ENCODE measurements at regions not wholly inside any gene's neighbourhood (a gene's known extent, or its start where the extent isn't known, plus 50 kb on each side); places are given as distances from the start of the nearest gene placed in this dataset.
"Not testable (repeated sequence)": the region's sequence is repeated elsewhere in the genome, so short reads cannot be mapped to it uniquely, and the experiment has no call there.

DNA sequence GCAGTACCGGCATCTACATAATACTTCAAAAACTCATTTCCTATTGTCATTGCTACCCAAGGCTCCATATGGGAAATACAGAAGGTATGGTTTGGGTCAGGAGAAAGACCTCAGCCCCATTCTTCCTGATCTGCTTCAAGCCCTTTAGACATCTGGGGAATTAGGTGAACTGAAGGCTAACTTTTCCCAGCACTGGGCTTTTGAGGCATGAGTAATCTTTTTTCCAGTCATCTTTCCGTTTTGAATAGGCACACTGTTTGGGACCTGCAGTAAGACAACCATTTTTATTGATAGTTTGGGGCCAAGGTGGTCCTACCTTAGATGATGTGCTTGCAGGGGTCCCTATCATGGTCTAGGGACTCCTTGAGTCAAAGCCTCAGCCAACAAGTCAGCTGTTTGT is 198.4 kb downstream of the HAO1 start:
- DNase-seq: no peak

DNA sequence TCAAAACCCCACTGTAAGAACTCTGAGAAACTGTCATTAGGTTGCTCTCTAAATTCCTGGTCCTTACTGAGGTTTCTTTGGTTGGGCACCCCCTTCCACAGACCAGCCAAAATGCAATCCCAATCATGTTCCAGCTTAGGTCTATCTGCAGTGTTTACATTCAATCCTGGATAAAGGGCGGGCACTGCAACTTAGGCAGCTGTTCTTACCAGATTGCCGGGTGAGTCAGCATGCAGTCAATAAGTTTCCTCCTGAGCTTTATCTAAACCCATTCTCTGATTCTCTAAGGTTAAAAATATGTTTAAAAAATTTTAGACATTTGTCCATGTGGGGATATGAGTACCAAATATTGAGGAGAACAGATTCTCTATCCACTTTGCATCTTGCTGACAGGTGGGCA is 197.8 kb downstream of the HAO1 start:
- no peak for DNase-seq

DNA sequence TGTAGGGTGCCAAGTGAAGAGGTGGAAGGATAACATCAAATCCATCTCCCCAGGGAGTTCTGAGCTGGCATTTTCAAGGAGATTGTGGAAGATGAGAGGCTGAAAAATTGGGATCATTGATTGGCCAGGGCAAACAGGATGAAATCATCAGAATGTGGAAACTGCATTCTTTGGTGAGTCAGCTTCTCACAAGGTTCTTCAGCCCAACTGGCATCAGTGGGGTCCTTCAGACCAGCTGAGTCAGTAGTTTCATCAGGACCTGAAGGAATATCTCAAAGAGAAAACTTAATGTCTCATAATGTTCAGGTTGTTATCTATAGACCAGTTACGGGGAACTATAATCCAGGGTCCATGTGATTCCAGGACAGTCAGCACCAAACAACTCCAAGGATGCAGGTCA is 195.8 kb downstream of the HAO1 start:
- no peak for DNase-seq

DNA sequence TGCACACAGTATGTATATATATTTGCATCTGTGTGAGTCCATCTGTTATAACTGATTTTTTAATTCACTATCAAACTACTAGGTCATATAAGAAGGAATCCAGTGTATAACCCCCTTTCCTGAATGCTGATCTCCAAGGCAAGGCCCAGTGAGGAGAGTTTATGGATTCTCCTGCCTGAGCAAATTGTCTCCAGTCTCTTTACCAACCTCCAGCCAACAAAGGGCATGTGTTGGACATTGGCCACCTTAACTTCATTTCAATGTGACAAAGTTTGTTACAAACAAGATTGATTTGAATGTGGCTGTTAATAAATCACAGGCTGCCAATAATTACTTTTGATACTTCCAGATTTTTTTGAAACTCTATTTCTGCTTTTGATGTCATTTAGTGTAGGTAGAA is 191.6 kb downstream of the HAO1 start:
- no peak for DNase-seq

DNA sequence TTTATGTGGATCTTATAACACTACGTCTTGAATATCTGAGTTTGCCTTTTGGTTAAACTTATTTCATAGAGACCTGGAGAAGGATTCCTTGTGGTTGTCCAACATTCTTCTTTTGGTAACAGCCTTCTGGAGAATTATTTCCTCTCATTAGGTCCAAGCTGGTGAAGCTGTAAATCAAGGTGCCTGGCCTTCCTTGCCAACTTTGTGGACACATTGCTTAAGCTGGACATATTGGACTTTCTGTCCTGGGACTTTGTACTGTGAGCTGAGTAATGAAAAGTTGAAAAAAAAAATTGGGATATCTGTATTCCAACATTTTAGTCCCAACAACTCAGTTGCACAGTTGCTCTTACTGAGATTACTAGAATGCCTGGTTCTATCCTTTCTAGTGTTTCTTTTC is 186.2 kb downstream of the HAO1 start:
- no peak for DNase-seq

DNA sequence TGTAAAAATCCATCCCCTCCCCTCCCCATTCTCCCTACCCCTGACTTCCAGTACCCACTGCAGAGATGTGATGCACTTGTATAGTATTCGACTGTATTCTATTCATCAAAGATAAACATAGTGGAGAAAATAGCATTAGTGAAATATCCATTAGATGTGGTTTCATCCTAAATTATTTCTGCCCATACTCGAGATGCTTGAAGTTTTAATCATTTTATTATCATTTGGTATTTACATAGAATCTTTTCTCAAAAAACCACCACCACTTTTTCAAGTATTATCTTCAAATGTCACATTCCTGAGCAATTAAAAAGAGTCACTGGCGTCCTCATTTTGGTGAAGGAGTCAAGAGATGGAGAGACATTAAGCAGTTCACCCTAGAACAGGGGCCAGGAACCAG is 181.9 kb downstream of the HAO1 start:
- DNase-seq: no peak

DNA sequence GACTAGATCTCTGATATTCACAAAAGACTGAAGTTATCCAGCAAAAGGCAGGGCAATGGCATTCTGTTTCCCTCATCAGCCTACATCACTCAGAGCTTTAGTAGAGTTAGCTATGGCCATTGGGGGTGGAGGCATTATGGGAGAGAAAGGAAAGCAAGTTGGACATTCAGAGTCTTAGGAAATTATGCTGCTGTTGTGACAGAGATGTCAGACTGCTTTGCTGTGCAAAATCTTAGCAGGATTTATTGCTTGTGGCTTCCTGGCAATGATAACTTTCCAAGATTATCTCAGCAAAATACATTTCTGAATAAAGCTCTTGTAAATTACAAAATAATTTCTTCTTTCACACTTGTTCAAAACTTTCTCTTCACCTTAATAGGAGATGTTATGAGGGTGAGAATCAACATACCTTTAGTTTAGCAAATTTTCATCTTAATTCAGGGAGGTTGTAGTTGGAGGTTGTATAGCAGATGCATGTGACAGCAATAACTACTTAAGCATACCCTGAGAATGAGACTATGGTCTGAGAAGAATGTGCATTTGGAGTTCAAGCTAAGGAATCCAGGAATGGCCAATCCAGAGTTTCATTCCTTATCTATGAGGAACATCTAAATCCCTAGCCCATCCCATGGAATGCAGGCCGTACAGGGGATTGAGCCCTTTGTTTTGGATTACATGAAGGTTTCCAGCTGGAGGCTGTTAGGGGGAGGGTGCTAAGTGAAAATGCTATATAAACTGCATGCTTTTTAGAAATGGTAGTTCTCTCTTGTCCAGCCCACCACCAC is 179.8 kb downstream of the HAO1 start:
- no peak for DNase-seq

DNA sequence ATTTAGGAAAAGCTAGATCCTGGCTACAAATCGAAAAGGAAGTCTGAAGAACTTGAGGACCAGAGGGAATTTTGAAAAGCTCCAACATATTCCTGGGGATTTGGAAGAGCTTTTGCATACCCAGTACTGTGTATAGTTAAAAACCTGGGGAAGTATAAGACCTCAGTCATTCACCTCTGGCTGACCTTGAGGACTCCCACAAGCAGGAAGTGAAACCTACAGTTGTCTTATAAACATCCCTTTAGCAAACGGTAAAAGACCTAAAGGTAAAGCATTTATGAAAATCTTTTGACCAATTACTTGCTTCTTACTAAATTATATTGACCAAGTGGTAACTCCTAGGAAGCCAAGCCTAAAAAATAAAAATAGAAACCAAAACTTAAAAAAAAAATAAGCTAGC is 175.0 kb downstream of the HAO1 start:
- DNase-seq: no peak

DNA sequence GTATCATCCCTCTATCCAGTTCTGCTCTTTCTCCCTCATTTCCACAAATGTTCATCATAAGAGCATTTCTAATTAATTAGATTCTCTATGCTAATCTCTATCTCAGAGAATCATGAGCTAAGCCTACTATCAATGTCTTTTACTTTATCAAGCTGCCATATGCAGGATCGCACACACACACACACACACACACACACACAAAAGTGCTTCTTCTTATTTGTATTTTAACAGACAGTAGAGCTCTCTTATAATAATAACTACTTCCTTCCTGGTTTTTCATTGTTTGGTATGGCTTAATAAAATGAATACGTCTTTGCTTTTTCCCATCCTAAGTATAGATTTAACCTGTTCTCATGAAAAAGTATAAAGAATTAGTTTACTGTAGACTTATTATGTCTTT is 170.2 kb downstream of the HAO1 start:
- no peak for DNase-seq

DNA sequence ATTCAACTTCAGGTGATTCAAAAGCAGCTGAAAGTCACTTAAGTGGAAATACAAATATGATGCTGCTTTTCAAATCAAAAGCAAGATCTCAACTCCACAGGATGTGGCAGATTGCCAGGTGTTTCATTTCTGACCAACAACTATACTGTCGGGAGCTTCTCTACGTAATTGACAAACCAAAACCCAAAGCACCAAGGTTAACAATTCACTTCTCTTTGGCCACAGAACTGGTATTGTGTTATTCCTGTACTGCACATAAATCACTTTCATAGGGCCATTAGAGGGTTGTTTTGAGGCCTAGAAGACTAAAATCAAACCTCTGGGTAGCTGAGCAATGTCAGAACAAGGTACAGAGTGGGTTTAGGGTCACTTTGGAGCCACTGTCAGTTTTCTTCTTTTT is 169.7 kb downstream of the HAO1 start:
- no peak for DNase-seq

DNA sequence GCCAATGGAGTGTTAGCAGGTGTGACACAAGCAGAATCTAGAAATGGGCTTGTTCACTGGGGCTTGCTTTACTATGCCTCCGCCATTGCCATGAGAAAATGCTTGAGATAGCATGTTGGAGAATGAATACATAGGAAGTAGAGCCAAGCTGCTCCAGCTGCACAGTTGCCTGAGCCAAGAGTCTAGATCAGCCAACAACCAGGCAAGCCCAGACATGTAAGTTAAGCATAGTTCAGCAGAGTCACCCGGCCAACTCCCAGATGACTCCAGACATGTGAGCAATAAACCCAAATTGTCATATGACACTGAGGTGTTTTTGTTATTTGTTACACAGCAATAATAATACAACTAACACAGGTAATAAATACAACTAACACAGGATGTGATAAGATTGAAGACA is 167.9 kb downstream of the HAO1 start:
- DNase-seq: no peak

DNA sequence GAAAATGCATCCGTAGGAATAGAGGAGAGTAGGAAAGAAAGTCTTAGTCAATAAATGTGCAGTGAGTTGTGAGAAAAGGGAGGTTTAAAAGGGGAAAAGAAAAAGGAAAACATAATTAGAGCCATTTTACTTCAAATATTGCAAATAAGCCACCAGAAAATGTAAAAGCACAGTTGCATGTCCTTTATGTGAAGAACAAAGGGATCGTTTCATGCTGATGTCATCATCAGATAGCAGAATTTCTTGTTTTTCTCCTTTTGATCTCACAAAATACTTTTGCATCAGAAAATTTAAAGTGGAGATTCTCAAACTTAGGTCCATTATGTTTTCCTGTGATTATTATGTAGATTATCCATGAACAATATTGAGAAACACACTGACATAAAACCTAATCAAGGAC is 166.7 kb downstream of the HAO1 start:
- DNase-seq: no peak

DNA sequence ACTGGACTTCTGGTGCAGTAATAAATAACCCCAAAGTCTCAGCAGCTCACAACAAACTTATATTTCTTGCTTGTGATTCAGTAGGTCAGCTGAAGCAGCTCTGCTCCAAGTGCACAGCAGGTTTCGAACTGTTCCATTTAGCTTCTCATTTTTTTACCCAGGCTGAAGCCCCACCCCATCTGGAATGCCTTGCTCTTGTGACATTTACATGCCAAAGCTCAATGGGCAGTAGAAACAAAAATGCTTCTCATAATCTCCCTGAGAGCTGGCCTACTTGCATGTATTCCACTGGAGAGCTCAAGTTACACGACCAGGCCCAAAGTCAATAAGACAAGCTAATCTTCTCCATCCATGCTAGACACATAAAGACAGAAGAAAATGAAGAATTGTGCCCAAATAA is 165.2 kb downstream of the HAO1 start:
- no peak for DNase-seq

DNA sequence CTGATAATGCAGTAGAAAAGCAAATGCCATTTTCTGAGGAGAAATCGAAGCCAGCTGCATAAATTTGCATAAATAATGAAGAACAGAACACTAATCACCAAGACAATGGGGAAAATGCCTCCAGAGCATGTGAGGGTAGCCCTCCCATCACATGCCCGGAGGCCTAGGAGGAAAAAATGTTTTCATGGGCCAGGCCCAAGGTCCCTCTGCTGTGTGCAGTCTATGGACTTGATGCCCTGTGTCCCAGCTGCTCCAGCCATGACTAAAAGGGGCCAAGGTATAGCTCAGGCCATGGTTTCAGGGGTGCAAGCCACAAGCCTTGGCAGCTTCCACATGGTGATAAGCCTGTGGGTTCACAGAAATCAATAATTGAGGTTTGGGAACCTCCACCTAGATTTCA is 164.1 kb downstream of the HAO1 start:
- no peak for DNase-seq

DNA sequence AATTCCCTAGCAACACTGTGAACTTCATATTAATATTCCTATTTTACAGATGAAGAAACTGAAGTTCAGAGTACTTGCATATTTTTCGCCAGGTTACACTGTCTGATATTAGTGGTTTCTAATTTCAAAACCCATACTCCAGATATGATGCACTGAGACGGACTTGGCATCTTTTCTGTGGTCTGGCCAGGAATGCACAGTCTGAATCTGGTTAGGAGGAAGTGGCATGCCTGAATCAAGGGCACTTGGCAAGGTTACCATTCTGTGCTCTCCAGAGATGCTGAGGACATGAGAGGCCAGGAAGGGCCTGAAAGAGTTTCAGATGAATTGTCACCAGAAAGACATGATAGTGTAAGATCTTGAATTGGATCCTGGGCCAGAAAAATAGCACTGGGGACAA is 150.1 kb downstream of the HAO1 start:
- no peak for DNase-seq

DNA sequence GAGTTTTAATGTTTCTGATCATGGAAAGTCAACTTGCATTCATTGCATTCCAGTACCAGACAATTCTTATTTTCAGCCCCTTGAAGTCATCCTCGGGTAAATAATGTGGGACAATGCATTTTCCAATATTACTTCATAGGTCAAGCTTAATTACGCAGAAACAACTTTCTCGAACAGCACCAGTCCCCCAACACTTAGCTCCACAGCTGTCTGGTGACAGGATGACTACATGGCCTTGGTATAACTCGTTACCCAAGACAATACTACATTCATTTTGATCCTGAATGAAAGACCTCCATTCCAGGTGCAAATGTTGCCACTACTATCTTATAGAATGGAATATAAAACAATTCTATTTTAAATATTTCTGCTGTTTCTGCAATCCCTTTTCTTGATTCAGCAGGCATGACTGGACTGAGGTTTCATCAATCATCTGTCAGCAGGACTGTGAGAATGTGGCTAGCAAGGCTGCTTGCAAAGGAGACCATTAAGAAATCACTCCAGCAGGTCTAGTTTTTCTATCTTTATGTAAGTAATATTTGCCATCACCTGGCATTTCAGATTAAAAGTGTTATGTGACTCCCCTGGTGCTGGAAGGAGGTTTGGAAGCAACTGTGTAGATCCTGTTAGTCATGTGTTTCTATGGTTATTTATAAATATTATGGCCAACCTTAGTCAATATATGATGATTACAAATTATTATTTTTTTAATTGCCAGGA is 147.9 kb downstream of the HAO1 start:
- DNase-seq: no peak

DNA sequence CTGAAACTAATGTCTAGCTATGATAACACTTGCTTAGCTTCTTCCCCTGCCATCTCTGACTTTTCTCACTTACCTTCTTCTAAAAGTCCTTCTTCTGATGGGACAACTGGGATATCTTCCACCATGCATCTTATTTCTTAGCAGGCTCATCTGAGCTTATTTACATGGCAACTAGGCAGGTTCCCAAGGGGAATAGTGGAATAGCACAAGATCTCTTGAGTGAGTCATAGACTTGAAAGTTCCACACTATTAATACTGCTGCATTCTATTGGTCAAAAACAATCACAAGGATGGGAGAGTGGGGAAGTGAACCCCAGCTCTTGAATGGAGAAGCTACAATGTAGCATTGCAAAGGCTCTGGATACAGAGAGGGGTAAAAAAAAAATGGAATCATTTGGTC is 142.1 kb downstream of the HAO1 start:
- no peak for DNase-seq

DNA sequence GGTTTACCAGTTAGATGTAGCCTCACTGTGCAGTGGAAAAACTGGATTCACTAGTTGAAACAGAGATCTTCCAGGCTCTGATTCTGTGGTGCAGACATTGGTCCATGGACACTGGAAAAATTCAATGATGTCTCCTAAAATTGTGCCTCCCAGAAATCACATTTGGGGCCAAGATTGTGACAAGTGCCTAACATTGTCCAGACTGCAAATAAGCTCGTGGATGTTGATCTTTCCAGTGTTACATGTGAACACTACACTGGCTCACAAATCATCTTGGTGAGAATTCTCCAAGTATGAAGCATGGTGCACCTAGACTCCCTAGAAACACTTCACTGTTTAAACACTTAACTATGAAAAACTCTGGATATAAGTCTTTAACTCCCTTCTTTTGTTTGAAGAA is 140.4 kb downstream of the HAO1 start:
- DNase-seq: no peak

DNA sequence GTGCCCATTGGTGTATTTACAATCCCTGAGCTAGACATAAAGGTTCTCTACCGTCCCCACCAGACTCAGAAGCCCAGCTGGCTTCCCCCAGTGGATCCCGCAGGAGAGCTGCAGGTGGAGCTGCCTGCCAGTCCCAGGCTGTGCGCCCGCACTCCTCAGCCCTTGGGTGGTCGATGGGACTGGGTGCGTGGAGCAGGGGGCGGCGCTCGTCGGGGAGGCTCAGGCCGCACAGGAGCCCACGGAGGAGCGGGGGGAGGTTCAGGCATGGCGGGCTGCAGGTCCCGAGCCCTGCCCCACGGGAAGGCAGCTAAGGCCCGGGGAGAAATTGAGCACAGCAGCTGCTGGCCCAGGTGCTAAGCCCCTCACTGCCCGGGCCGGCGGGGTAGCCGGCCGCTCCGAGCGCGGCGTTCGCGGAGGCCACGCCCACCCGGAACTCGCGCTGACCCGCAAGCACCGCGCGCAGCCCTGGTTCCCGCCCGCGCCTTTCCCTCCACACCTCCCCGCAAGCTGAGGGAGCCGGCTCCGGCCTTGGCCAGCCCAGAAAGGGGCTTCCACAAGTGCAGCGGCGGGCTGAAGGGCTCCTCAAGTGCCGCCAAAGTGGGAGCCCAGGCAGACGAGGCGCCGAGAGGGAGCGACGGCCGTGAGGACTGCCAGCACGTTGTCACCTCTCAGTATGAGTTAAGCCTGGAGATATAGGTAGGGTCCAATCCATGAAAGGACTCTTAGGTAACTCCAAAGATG is 136.7 kb downstream of the HAO1 start:
- DNase-seq: not testable (repeated sequence)

DNA sequence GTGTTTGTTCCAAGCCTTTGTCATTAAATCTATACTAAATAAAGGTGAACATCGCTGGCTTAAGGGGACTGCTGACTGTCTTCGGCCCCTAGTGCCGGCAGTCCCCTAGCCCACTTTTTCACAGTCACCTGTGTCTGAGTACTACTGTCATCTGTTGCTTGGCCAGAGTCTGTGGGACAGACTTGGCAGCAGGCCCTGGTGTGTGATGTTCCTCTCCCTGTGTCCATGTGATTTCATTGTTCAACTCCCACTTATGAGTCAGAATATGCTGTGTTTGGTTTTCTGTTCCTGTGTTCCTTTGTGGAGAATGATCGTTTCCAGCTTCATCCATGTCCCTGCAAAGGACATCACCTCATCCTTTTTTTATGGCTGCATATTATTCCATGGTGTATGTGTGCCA is 133.4 kb downstream of the HAO1 start:
- DNase-seq: no peak

DNA sequence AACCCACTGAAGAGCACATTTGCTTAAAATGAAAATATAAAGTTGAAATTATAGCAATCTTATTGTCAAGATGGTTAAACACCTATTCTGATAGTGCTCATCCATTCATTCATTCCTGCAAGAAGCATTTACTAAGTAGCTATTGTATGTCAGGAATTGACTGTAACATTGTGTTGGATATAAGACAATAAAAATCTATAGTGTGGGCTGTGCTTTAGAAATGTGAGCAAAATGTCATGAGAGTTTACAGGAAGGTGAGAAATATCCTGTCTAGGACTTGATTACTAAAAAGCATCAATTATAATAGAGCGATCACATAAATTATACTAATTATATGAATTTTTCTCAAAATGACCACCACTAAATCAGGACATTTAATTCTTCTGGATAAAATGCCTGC is 123.0 kb downstream of the HAO1 start:
- no peak for DNase-seq

DNA sequence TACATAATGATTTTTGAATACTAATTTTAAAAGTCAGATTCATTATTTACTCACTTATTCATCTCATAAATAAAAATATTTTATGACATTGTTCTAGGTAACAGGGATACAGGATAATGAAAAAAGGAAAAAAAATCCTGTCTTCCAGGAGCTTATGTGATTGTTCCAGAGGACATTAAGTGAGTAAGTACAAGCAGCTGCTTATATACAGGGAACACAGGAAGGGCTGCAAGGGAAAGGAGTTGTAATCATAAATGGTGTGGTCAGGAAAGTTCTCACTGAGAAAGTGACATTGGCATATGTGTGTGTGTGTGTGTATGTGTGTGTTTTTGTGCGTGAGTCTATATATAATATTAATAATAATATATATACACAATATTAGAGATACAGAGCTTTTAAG is 121.8 kb downstream of the HAO1 start:
- no peak for DNase-seq

DNA sequence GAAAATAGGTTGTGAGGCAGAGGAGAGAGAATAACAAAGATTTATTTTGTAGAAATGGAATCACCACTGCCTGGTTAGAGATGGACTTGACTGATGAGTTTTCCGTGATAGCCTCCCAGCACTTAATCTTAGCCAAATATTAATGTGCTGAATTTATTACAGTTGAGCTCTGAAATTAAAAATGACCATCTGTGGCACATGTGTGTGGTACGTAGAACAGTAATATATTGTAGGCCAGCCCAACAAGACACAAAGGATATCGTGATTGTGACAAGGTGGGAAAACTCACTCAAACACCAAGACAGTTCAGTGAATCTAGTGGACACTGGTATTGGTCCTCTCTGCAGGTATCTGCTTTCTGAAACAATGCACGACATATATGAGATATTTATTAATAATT is 119.4 kb downstream of the HAO1 start:
- no peak for DNase-seq

DNA sequence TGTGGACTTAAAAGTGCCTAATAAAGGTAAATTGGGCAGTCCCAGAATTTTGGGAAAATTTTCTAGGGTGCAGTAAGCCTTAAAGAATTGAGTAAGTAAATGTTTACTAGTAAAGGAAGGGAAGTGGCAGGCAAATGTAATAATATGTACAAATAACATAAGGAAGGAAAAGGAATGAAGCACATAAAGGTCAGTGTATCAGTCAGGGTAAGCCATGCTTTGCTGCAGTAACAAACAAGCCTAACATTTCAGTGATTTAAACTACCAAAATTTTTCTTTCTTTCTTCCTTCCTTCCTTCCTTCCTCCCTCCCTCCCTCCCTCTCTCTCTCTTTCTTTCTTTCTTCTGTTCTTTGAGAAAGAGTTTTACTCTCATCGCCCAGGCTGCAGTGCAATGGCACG is 117.5 kb downstream of the HAO1 start:
- DNase-seq: no peak

Measured in hematopoietic multipotent progenitor cell treated with erythropoietin and hydrocortisone succinate and interleukin-3 and kit ligand, for 6 days (in vitro differentiated cells).